DMS153 (cell line): ENCODE measurements at regions not wholly inside any gene's neighbourhood (a gene's known extent, or its start where the extent isn't known, plus 50 kb on each side); places are given as distances from the start of the nearest gene placed in this dataset.

Experiments used
- DNase-seq: peaks from one replicate; lab custom pipeline; 2025; lab: John Stamatoyannopoulos, UW

DNA sequence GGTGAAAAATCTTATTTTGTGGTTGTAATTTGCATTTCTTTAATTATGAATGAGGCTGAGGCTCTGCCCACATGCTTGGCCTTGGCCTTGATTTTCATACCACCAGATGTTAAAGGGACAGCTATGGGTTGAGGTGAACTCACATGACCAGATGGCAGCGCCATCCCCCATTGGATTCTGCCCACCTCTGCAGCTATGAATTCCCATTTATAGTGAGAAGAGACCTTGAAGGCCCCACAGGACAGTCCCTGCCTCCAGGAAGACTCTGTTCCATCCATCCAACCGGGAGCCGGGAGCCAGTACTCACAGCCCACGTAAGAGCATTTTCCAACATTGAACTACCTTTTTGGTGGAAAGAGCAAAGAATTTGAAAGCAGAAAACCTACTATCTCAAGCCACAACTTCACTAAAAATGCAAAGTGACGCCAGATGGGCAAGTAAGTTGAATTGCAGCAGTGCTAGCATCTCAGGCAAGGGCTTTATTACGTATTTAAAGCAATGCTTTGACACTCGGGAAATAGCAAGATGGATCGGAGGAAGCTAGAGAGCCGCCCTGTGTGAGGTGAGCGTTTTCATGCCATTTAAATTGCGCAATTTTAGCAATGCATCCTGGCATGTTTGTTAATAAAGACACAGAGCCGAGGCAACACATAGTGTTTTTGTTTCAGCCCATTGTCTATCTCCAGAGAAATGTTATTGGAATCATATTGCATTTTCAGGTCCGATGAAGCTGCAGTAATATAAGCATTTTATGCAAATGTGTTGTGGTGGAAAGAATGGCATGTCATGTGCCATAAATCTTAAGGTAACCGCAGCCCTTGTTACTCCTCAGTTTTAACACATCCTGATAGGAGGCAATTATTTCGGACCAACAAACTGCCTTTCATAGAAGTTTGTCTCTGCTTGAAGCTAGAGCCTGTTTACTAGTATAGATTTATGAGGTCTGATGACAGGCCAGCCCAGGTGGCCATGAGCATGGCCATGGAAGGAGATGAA lies 273.4 kb upstream of the TNRC6C start:
- DNase-seq = no peak

GRCh38 chr17:77685881-77686486 lies 272.5 kb upstream of the TNRC6C start:
- DNase-seq = no peak

- no peak for DNase-seq
These were observed 271.6 kb upstream of the TNRC6C start for GRCh38 chr17:77686903-77687302.

- DNase-seq = no peak
These were observed 271.1 kb upstream of the TNRC6C start for GRCh38 chr17:77687417-77687816.

- DNase-seq = no peak
These were observed 270.6 kb upstream of the TNRC6C start for GRCh38 chr17:77687921-77688320.

GRCh38 chr17:77688369-77688768 lies 270.1 kb upstream of the TNRC6C start:
- no peak for DNase-seq

GRCh38 chr17:77690271-77691161 lies 268.0 kb upstream of the TNRC6C start:
- DNase-seq = no peak

DNA sequence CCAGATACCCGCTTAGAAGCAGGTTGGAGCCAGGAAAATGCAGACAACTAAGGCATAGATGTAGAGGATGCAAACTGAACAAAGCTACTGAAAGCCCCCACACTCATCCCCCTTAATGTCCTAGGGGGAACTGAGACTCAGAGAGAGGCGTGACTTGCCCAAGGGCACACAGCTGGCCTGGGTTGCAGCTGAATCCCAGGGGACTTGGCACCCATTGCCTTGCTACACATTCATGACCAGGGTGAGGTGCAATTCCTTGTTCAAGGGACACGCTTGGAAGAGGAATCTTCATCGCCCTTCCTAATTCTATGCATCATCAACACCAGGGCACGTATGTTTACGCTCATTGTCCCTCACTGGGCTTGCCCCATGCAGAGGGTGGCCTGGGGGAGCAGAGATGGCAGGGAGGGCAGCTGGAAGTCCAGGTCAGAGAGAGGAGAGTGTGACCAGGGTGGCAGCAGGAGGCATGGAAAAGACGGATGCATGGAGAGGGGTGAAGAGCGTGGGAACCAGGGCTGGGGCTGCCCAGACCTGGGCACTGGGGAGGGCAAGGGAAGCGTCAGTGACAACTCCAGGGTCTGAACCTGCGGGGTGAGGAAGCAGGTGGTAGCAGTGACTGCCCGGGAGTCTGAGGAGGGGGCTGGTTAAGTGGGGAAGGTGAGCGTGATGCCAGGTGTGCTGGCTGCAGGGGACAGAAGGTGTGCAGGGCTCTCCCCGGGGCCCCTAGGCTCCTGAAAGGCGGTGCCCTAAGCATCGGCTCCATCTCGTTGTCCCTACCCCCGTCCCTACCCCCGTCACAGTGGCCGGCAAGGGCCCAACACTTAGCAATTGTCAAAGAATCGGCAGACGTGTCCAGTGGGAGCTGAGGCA lies 267.1 kb upstream of the TNRC6C start:
- DNase-seq = no peak

- DNase-seq = no peak
These were observed 265.8 kb upstream of the TNRC6C start for GRCh38 chr17:77692571-77693161.

GRCh38 chr17:77693301-77693700 lies 265.2 kb upstream of the TNRC6C start:
- no peak for DNase-seq

DNA sequence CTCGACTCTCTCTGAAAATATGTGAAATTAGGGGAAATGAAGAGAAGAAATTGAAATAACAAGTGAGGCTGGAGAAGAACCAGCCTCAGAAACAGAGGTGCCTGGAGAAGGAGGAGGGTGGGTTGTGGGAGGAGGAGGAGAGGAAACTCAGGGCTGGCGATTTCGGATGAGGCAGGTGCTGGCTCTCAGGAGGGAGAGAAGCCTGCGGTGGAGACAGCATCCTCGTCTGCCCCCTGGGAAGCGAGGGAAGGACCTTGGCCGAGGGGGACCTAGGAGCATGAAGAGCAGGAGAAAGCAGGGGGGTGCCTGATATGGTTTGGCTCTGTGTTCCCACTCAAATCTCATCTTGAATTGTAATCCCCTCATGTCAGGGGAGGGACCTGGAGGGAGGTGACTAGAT lies 264.7 kb upstream of the TNRC6C start:
- DNase-seq = no peak

GRCh38 chr17:77694391-77695363 lies 263.8 kb upstream of the TNRC6C start:
- no peak for DNase-seq

DNA sequence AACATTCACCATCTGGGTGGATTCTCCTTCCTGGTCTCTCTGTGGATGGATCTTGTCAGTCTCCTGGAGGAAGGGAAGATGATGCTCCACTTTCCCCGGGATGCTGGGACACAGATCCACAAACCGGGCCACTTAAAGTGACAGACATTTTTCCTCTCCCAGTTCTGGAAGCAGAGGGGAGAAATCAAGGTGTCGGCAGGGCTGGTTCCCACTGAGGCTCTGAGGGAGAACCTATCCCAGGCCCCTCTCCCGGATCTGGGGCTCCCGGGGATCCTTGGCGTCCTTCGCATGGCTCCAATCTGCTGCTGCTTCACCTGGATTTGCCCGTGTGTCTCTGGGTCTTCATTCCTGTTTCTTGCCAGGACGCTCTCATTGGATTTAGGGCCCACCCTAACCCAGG lies 263.1 kb upstream of the TNRC6C start:
- no peak for DNase-seq

DNA sequence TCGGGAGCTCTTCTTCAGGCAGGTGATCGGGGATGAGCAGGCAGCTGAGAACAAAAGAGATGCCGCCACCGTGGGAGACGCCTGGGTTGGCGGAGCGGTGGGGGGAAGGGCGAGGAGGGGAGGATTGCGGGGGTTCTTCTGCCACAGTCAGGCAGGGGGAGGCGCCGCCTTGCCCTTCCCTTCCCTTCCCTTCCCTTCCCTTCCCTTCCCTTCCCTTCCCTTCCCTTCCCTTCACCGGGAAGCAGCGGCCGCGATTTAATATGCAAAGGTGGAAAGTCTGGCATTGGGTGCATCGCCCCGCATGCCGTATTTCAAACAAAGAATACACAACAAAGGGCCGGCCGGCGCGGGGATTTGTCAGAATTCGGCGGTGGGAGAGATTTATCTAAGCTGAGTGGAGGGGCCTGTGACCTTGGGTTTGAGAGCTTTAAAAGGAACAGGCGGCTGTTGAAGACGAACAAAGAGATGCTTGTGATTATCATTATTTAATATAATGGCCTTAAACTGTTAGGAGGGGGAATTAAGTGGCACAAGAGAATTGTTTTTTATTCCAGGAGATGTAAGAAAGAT lies 262.3 kb upstream of the TNRC6C start:
- DNase-seq = peak; percentile 51

DNA sequence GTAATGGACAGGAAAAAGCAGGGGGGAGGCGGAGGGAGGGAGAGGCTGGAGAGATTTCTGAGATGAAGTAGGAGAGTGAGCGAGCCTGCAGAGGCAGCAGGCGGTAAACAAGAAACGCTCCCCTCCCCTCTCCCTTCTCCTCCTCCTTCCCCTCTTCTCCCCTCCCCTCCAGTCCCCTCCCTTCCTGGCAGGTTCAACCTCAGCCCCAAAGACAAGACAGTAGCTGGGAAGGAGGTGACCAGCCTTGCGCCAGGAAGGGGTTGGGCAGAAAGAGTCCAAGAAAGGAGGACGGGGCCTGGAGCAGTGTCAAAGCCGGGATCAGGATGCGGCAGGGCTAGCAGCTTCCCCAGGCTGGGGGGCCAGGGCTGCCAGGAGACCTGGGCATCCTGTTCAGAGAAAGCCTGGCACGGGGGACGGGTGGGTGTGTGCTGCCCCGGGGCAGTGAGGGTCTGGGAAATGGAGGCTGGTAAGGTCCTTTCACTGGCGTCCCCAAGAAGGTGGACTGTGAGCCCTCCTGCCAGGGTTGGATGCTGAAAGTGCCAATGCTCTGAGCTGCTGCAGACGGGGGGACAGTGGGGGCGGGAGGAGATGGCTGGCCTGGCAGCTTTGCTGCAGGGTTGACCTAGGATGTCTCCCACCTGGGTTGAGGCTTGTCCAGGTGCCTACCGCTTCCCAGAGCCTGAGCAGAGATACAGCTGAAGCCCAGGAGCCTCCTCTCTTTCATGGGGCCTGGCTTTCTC lies 261.6 kb upstream of the TNRC6C start:
- DNase-seq = no peak

DNA sequence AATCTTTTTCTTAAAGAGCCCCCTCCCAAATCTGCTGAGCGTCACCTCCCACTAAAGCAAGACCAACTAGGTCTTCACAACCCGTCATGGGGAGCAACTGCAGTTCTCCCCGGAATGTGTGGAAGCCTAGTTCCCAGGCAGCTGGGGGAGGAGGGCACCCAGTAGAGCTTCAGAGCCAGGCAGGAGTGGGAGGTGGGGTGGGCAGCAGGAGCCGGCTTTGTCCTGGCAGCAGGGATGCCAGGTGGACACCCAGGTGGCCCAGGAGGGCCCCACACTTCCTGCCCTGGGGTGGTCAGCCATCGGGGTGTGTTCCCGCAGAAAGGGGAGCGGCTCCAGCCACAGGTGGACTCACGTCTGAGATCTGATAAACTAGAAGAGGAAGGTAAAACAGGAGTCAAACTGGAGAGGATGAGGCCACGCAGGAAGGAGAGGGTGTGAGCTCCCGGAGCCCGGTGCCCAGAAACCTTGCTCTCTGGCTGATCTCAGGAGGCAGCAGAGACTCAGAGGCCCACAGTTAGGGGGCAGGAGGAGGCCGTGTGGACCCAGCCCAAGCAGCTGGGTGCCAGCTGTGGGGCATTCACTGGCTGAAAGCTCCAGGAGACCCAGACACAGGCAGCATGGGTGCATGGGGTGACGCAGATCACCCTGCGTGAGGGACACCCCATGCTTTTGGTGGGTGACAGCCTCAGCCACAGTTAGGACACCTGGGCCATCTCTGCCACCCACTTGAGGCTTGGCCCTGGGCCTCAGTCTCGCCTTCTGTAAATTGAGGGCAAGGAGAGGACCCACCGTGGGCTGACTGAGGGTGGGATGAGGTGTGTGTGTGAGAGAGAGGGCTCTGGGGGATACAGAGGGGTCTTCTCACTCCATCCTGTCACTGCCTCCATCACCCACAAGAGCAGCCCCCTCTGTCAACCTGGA lies 260.8 kb upstream of the TNRC6C start:
- no peak for DNase-seq

- DNase-seq = no peak
These were observed 259.4 kb upstream of the TNRC6C start for GRCh38 chr17:77698903-77699623.
